CD14-positive monocyte (primary cell): ENCODE measurements at regions not wholly inside any gene's neighbourhood (a gene's known extent, or its start where the extent isn't known, plus 50 kb on each side); places are given as distances from the start of the nearest gene placed in this dataset.

ENCODE experiments used
- DNase-seq, 3 donors: peaks; one replicate each; pipeline ENCODE4 v3.0.0-alpha.2; 2011 to 2022
- H2AFZ ChIP-seq: 2 replicates; pipeline ENCODE4 v1.6.0; 2012; ENCODE audit warnings: mild to moderate bottlenecking, low read depth, low read length, inconsistent platforms; ENCODE audit not compliant: insufficient read depth, poor library complexity, severe bottlenecking
- H3K27ac ChIP-seq, 2 donors: 1 replicate in 1 of 2; 2 replicates in 1 of 2; pipeline ENCODE4 v1.5.1; 2012 to 2013; ENCODE audit warnings: low read length in 2 of 2, control low read depth in 1 of 2, inconsistent platforms in 1 of 2, low read depth in 1 of 2, mild to moderate bottlenecking in 1 of 2
- H3K27me3 ChIP-seq, 2 donors: one replicate each; pipeline versions ENCODE4 v1.6.0 to v1.6.1; 2011 to 2013; ENCODE audit warnings: low read length in 2 of 2; ENCODE audit not compliant: control insufficient read depth in 2 of 2, insufficient read depth in 2 of 2
- H3K36me3 ChIP-seq, 2 donors: replicated peaks in 1 of 2; 1 replicate in 1 of 2; 2 replicates in 1 of 2; pipeline versions ENCODE4 v1.5.1 to v1.6.1; 2012 to 2013; ENCODE audit warnings: low read length in 2 of 2, control low read depth in 1 of 2, inconsistent platforms in 1 of 2, mild to moderate bottlenecking in 1 of 2; ENCODE audit not compliant: insufficient read depth in 2 of 2, control insufficient read depth in 1 of 2
- H3K4me1 ChIP-seq, 2 donors: 1 replicate in 1 of 2; 2 replicates in 1 of 2; pipeline versions ENCODE4 v1.5.1 to v1.6.1; 2012 to 2013; ENCODE audit warnings: low read length in 2 of 2, control low read depth in 1 of 2, inconsistent platforms in 1 of 2, mild to moderate bottlenecking in 1 of 2, moderate library complexity in 1 of 2; ENCODE audit not compliant: insufficient read depth in 2 of 2, control insufficient read depth in 1 of 2
- H3K4me2 ChIP-seq: replicated peaks from 2 replicates; pipeline ENCODE3; 2012; ENCODE audit warnings: low read length, moderate library complexity, mild to moderate bottlenecking; ENCODE audit not compliant: poor library complexity, severe bottlenecking; ENCODE audit errors: extremely low read depth
- H3K4me3 ChIP-seq, 3 experiments: fragments of 200-600 bp in 1 of 3; sonication (generic) in 1 of 3; replicated peaks in 1 of 3; 1 replicate in 2 of 3; 2 replicates in 1 of 3; pipeline ENCODE4 v1.5.1; 2011 to 2013; ENCODE audit warnings: low read length in 3 of 3, mild to moderate bottlenecking in 3 of 3, control low read depth in 2 of 3, low read depth in 2 of 3, inconsistent platforms in 1 of 3, moderate library complexity in 1 of 3
- H3K79me2 ChIP-seq: 2 replicates; pipeline ENCODE4 v1.6.0; 2012; ENCODE audit warnings: mild to moderate bottlenecking, control low read depth, inconsistent platforms, low read length, moderate library complexity; ENCODE audit not compliant: insufficient read depth
- H3K9ac ChIP-seq: 2 replicates; pipeline ENCODE4 v1.6.0; 2017; ENCODE audit warnings: low read length, mild to moderate bottlenecking; ENCODE audit not compliant: insufficient read depth, poor library complexity, severe bottlenecking
- H3K9me3 ChIP-seq, 2 donors: replicated peaks in 1 of 2; 1 replicate in 1 of 2; 2 replicates in 1 of 2; pipeline versions ENCODE4 v1.5.1 to v1.6.1; 2012 to 2013; ENCODE audit warnings: low read length in 2 of 2, control low read depth in 1 of 2; ENCODE audit not compliant: control insufficient read depth in 1 of 2, insufficient read depth in 1 of 2
- H4K20me1 ChIP-seq: 2 replicates; pipeline ENCODE4 v1.6.0; 2012; ENCODE audit warnings: mild to moderate bottlenecking, low read length, control low read depth, moderate library complexity; ENCODE audit not compliant: insufficient read depth
- H3K27ac Mint-ChIP-seq, 7 donors: one replicate each; pipeline ENCODE4 v1.8.0; 2020; ENCODE audit warnings: mild to moderate bottlenecking in 7 of 7, mixed read lengths in 7 of 7, moderate library complexity in 6 of 7, inconsistent platforms in 2 of 7
- H3K27me3 Mint-ChIP-seq, 3 donors: one replicate each; pipeline ENCODE4 v1.8.0; 2021 to 2022; ENCODE audit warnings: low read depth in 3 of 3, mild to moderate bottlenecking in 3 of 3, mixed read lengths in 3 of 3, moderate library complexity in 3 of 3, inconsistent platforms in 1 of 3
- H3K36me3 Mint-ChIP-seq, 2 donors: one replicate each; pipeline ENCODE4 v1.8.0; 2020; ENCODE audit warnings: mixed read lengths in 2 of 2, inconsistent platforms in 1 of 2, mild to moderate bottlenecking in 1 of 2
- H3K4me1 Mint-ChIP-seq: one replicate; pipeline ENCODE4 v1.8.0; 2020; ENCODE audit warnings: mild to moderate bottlenecking, mixed read lengths
- H3K4me3 Mint-ChIP-seq, 2 donors: one replicate each; pipeline ENCODE4 v1.8.0; 2020; ENCODE audit warnings: mild to moderate bottlenecking in 2 of 2, mixed read lengths in 2 of 2, moderate library complexity in 1 of 2
- H3K9me3 Mint-ChIP-seq, 7 donors: one replicate each; pipeline ENCODE4 v1.8.0; 2020 to 2022; ENCODE audit warnings: mixed read lengths in 7 of 7, mild to moderate bottlenecking in 6 of 7, moderate library complexity in 6 of 7, inconsistent platforms in 2 of 7
- WGBS: methylation state at CpG from one replicate; pipeline ENCODE4 v1.1.5; 2013; ENCODE audit warnings: missing lambda C conversion rate; ENCODE audit not compliant: insufficient coverage; 5-methylcytosine and 5-hydroxymethylcytosine counted together
- intact Hi-C, 2 donors: fragments of 100-400 bp; cut with micrococcal nuclease; formaldehyde crosslinking; loops; one replicate each; pipeline versions ENCODE4 v1.15.0 to v1.15.1; 2023
- TF ChIP-seq, protein P1 (sequence below): fragments of 200-600 bp; IDR thresholded peaks from one replicate; pipeline ENCODE4 v1.8.0; 2022; ENCODE audit warnings: antibody characterized with exemption, mild to moderate bottlenecking

DNA sequence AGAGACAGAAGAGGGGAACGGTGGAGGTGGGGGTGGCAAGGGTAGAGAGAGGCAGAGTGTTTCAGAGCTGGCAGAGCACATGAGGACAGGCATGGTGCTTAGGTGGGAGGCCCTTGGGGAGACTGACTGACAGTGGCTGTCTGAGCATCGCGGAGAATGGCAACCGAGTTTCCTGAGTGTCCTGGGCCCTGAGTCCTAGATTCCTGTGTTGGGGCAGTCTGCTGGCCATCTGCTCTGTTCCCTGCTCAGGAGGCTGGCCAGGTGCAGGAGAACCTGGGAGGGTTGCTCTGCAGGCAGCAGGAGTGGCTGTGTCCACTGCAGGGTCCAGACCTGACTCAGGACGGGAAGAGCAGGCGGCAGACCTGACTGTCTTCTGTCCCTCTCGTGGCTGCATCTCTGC lies 248.9 kb downstream of the LRFN2 start:
- WGBS: 75% methylated on average over 6 of the region's 7 CpGs
- no peaks in the 10 kb centered on the region for H3K79me2 ChIP-seq
- H3K4me2 ChIP-seq: no peak overlapping the region
- TF ChIP-seq, protein P1, sequence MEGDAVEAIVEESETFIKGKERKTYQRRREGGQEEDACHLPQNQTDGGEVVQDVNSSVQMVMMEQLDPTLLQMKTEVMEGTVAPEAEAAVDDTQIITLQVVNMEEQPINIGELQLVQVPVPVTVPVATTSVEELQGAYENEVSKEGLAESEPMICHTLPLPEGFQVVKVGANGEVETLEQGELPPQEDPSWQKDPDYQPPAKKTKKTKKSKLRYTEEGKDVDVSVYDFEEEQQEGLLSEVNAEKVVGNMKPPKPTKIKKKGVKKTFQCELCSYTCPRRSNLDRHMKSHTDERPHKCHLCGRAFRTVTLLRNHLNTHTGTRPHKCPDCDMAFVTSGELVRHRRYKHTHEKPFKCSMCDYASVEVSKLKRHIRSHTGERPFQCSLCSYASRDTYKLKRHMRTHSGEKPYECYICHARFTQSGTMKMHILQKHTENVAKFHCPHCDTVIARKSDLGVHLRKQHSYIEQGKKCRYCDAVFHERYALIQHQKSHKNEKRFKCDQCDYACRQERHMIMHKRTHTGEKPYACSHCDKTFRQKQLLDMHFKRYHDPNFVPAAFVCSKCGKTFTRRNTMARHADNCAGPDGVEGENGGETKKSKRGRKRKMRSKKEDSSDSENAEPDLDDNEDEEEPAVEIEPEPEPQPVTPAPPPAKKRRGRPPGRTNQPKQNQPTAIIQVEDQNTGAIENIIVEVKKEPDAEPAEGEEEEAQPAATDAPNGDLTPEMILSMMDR: no peak
- no peaks in the 10 kb centered on the region for H3K36me3 ChIP-seq
- H3K9me3 ChIP-seq: no peaks in the 10 kb centered on the region
- H2AFZ ChIP-seq: no peak overlapping the region
- no peak overlapping the region for H3K4me3 ChIP-seq
- H3K27me3 ChIP-seq: no peaks in the 10 kb centered on the region
- H4K20me1 ChIP-seq: no peaks in the 10 kb centered on the region
- no peak overlapping the region for H3K27ac ChIP-seq
- intact Hi-C loops: no loop called here
- Mint-ChIP-seq H3K9me3 (no peaks in the 10 kb centered on the region), H3K4me3 (no peak overlapping the region), H3K27me3 (peaks cover 4 to 17% (median 13%) of the 10 kb centered on the region in 3 donors), H3K4me1 (no peaks in the 10 kb centered on the region), H3K36me3 (no peaks in the 10 kb centered on the region), H3K27ac (no peak overlapping the region)
- DNase-seq: no peak
- no peaks in the 10 kb centered on the region for H3K4me1 ChIP-seq
- no peak overlapping the region for H3K9ac ChIP-seq

DNA sequence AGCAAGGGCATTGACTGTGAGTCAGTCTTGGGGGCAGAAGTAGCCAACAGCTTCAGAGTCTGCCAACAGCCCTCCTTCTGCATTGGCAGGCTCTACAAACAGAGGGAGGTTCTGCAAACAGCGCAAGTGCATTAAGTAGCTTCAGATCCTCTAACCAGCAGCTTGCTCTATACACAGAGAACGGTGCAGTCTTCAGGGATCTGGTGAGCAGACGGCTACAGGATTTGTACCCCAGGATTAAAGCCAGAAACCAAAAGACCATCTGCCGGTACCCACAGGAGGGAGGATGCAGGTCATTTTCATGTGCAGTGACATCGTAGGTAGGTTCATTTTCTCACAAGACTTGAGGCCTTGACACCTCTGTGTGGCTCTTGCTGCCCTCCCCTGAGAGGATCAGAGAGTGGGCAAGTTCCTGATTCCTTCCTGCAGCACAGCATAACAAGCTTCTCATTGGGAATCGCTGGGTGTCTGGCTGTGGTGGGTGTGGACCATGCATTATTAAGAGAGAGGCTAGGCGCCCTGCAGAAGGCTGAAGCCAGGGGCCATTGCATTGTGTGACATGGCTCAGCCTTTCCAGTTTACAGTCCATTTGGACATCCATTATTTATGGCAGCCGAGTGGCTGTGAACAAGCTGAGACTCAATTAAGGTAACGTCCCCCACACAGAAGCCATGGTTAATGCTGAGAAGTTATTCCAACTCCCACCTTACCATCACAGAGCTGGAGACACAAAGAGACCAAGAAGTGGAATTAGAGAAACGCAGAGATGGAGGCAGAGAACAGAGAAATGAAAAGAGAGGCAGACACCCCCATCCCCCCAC lies 250.0 kb downstream of the LRFN2 start:
- no peak overlapping the region for H3K27ac ChIP-seq
- no peak for DNase-seq

More for the DNA sequence above, 250.0 kb downstream of the LRFN2 start:
- no peaks in the 10 kb centered on the region for H3K4me1 Mint-ChIP-seq
- intact Hi-C loops: no loop called here
- no peaks in the 10 kb centered on the region for H3K27me3 ChIP-seq
- no peak overlapping the region for H3K4me2 ChIP-seq
- peaks cover 4 to 17% (median 13%) of the 10 kb centered on the region in 3 donors for H3K27me3 Mint-ChIP-seq
- 96% methylated on average over 4 of the region's 10 CpGs for WGBS
- no peaks in the 10 kb centered on the region for H3K4me1 ChIP-seq
- no peaks in the 10 kb centered on the region for H3K9me3 ChIP-seq
- no peaks in the 10 kb centered on the region for H4K20me1 ChIP-seq
- H3K9ac ChIP-seq: no peak overlapping the region
- no peaks in the 10 kb centered on the region for H3K79me2 ChIP-seq
- no peak overlapping the region for H3K4me3 ChIP-seq
- no peak overlapping the region for H2AFZ ChIP-seq
- no peaks in the 10 kb centered on the region for H3K9me3 Mint-ChIP-seq
- no peaks in the 10 kb centered on the region for H3K36me3 ChIP-seq
- no peak overlapping the region for H3K4me3 Mint-ChIP-seq
- TF ChIP-seq, protein P1: no peak
- H3K36me3 Mint-ChIP-seq: no peaks in the 10 kb centered on the region
- no peak overlapping the region for H3K27ac Mint-ChIP-seq
